SK-N-SH treated with all-trans-retinoic acid at 6 μM for 48 hours (cell line): ENCODE measurements at regions not wholly inside any gene's neighbourhood (a gene's known extent, or its start where the extent isn't known, plus 50 kb on each side); places are given as distances from the start of the nearest gene placed in this dataset.

Experiments used
- ZNF70 ChIP-seq: fragments of 450-650 bp; formaldehyde crosslinking; IDR thresholded peaks from 2 replicates; pipeline ENCODE4 v1.5.0; 2020; ENCODE audit warnings: mild to moderate bottlenecking, moderate library complexity
- TF ChIP-seq, protein P1 (sequence below): fragments of 250-450 bp; sonication (Bioruptor Pico); IDR thresholded peaks from 2 replicates; pipeline ENCODE4 v1.8.0; 2020; ENCODE audit warnings: mild to moderate bottlenecking, moderate library complexity, borderline replicate concordance

DNA sequence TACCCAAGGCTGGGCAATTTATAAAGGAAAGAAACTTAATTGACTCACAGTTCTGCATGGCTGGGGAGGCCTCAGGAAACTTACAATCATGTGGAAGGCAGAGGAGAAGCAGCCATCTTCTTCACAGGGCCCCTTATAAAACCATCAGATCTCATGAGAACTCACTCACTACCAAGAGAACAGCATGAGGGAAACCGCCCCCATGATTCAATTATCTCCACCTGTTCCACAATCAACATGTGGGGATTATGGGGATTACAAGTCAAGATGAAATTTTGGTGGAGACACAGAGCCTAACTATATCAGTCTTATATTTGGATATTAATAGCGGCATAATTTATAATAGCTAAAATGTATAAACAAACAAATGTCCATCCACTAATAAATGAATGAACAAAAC lies 1123.7 kb upstream of the NCAM2 start:
- TF ChIP-seq, protein P1, sequence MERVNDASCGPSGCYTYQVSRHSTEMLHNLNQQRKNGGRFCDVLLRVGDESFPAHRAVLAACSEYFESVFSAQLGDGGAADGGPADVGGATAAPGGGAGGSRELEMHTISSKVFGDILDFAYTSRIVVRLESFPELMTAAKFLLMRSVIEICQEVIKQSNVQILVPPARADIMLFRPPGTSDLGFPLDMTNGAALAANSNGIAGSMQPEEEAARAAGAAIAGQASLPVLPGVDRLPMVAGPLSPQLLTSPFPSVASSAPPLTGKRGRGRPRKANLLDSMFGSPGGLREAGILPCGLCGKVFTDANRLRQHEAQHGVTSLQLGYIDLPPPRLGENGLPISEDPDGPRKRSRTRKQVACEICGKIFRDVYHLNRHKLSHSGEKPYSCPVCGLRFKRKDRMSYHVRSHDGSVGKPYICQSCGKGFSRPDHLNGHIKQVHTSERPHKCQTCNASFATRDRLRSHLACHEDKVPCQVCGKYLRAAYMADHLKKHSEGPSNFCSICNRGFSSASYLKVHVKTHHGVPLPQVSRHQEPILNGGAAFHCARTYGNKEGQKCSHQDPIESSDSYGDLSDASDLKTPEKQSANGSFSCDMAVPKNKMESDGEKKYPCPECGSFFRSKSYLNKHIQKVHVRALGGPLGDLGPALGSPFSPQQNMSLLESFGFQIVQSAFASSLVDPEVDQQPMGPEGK: no peak
- no peak for TF ChIP-seq ZNF70 (CRISPR knock-in tag)
